ENCODE measurements at regions not wholly inside any gene's neighbourhood (a gene's known extent, or its start where the extent isn't known, plus 50 kb on each side); places are given as distances from the start of the nearest gene placed in this dataset.
"Not testable (repeated sequence)": the region's sequence is repeated elsewhere in the genome, so short reads cannot be mapped to it uniquely, and the experiment has no call there.

- DNase-seq: no peak
Measured at GRCh38 chr18:22040533-22040932, 128.9 kb upstream of the GATA6 start.

- DNase-seq: no peak
Measured at GRCh38 chr18:22043837-22044236, 125.6 kb upstream of the GATA6 start.

GRCh38 chr18:22044474-22045220, 124.7 kb upstream of the GATA6 start:
- DNase-seq: no peak

- no peak for DNase-seq
Measured at GRCh38 chr18:22045221-22045918, 124.0 kb upstream of the GATA6 start.

- DNase-seq: no peak
Measured at GRCh38 chr18:22046473-22046872, 122.9 kb upstream of the GATA6 start.

GRCh38 chr18:22047485-22047884, 121.9 kb upstream of the GATA6 start:
- no peak for DNase-seq

GRCh38 chr18:22048221-22048620, 121.2 kb upstream of the GATA6 start:
- DNase-seq: no peak

- no peak for DNase-seq
Measured at GRCh38 chr18:22048932-22049615, 120.3 kb upstream of the GATA6 start.

- DNase-seq: no peak
Measured at GRCh38 chr18:22052405-22053105, 116.8 kb upstream of the GATA6 start.

- no peak for DNase-seq
Measured at GRCh38 chr18:22055466-22056238, 113.7 kb upstream of the GATA6 start.

GRCh38 chr18:22056950-22057349, 112.4 kb upstream of the GATA6 start:
- DNase-seq: no peak

GRCh38 chr18:22057908-22058527, 111.4 kb upstream of the GATA6 start:
- no peak for DNase-seq

GRCh38 chr18:22060361-22060760, 109.0 kb upstream of the GATA6 start:
- no peak for DNase-seq

GRCh38 chr18:22063102-22063501, 106.3 kb upstream of the GATA6 start:
- DNase-seq: no peak

- no peak for DNase-seq
Measured at GRCh38 chr18:22063672-22064071, 105.7 kb upstream of the GATA6 start.

GRCh38 chr18:22064581-22064980, 104.8 kb upstream of the GATA6 start:
- no peak for DNase-seq

- DNase-seq: no peak
Measured at GRCh38 chr18:22065311-22065710, 104.1 kb upstream of the GATA6 start.

- no peak for DNase-seq
Measured at GRCh38 chr18:22066083-22066485, 103.3 kb upstream of the GATA6 start.

GRCh38 chr18:22067109-22067508, 102.3 kb upstream of the GATA6 start:
- no peak for DNase-seq

- no peak for DNase-seq
Measured at GRCh38 chr18:22067682-22068081, 101.7 kb upstream of the GATA6 start.

- DNase-seq: not testable (repeated sequence)
Measured at GRCh38 chr18:22068784-22069183, 100.6 kb upstream of the GATA6 start.
